ENCODE measurements at regions not wholly inside any gene's neighbourhood (a gene's known extent, or its start where the extent isn't known, plus 50 kb on each side); places are given as distances from the start of the nearest gene placed in this dataset.
A peak's percentile ranks its signal among the peaks of the same experiment; 100 is the strongest.
"Not testable (repeated sequence)": the region's sequence is repeated elsewhere in the genome, so short reads cannot be mapped to it uniquely, and the experiment has no call there.

DNA sequence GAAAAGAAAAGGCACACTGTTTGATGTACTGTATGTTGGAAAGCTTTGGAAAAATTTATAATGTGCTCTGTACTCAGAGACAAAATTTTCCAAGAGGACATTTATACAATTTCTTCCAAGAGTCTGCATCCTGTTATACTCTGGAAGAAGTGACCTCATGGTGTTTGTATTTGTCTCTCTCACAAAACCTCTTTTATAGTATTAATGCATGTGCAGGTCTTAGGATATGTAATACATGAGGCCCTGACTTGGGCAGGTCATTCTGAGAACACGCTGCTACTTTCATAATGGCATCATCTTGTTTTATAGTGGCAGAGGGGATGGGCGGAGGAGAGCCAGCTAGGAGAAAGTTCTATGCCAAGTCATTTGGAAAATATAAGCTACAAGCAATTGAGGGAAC lies 72.0 kb upstream of the P3H2 start:
- no peak for DNase-seq (ENCODE audit: low read depth)

DNA sequence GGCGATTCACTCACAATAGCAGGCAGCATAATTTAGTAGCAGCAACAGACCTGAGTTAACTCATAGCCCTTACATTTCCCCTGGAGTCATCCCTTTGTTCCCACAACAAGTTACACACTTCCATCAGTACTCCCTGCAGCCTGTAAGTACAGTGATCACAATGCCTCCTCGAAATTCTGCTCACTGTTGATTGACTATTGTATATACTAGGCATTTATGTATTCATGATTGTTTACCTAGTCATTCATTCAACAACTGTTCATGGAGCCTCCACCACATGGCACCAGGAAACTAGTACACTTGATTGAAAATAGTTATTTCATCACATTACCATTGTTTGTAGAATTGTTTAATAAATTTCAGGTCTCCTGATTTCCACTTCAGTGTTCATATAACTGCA lies 71.4 kb upstream of the P3H2 start:
- no peak for DNase-seq (ENCODE audit: low read depth)

DNA sequence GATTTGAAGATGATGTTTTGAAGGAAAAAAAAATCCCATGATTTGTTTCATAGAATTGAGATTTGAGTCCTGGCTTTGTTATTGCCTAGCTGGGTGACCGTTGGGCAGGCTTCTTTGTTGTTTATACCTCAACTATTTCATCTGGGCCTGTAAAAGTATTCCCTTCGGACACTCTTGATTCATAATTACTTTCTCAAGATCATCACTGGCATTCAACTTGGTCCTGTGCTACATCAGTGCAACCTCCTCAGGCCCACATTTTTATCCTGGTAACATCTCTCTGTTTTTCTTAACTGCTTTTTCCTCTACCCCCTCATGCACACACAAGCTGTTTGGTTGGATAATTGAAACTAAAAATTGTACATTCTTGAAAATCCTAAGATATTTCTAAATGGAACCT lies 67.5 kb upstream of the P3H2 start:
- DNase-seq (ENCODE audit: low read depth) = no peak

DNA sequence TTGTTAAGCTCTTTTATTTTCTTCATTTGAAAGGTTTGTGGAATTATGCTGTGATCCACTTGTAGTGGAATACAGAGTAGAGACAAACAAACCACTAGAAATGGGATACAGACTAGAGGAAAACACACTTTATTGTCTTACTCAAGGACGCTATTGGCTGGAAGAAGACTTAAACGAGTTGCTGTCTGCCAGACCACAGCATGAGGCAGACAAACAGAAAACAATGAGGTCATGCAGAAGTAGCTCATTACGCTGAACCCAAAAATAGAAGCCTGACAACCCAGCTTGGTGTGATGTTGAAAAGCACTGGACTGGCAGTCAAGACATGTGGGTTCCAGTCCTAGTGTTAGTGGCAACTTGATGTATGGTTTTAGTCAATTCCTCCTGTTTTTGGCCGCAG lies 62.4 kb upstream of the P3H2 start:
- peak; percentile 94 for DNase-seq (ENCODE audit: low read depth)

DNA sequence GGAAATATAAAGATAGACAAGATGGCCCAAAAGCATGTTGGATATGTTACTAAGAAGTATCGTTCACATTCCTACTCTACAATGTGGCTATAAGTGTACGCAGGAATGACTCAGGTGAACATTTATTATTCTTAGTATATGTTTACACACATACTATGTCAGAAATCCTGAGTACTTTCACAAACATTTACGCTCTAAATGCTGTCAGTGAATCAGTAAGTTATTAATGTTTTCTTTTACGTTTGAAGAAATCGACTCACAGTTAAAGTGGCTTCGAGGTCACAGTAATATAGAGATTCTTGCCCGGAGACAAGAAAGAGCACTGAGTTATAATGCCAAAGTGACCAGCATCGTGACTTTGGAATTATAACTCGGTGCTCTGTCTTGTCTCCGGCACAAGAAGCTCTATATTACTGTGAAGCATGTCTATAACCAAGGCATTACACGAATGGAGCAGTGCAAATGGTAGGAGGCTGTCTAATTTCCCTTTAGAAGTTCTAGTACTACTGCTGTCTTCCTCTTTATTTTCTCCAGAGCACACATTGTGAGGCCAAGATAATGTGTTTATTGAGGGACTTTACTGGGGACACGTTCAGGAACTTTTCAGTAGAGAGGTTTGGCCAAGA lies 61.8 kb upstream of the P3H2 start:
- no peak for DNase-seq (ENCODE audit: low read depth)

DNA sequence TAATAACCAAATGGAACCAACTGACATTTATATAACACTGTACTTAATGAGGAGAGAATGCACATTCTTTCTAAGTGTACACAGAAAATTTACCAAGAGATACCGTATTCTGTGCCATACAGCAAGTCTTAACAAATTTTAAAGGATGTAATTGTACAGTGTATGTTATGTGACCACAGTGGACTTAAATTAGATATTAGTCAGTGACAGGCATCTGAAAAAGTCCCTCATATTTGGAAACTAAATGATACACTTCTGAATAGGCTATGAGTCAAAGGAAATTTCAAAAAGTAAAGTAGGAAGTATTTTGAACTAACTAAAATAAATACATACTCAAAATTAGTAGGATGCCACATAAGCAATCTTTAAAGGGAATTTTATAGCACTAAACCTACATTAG lies 59.6 kb upstream of the P3H2 start:
- peak; percentile 35 for DNase-seq (ENCODE audit: low read depth)

DNA sequence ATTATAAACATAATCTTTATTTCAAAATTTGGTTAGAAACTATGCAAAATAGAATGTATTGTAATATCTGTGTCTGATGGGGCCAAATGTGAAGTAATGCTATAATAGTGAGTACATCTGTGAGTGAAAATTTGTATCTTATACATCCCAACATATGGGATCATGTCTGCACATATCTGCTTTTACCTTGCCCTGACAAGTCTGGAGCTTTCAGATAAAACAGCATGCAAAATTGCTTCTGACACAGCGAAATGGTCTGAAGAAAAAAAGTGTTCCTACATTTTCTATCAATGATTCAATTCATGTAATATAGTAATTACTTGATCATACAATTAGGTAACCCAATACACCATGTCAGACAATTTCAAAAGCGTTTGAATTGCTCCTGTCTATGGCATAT lies 58.1 kb upstream of the P3H2 start:
- no peak for DNase-seq (ENCODE audit: low read depth)

DNA sequence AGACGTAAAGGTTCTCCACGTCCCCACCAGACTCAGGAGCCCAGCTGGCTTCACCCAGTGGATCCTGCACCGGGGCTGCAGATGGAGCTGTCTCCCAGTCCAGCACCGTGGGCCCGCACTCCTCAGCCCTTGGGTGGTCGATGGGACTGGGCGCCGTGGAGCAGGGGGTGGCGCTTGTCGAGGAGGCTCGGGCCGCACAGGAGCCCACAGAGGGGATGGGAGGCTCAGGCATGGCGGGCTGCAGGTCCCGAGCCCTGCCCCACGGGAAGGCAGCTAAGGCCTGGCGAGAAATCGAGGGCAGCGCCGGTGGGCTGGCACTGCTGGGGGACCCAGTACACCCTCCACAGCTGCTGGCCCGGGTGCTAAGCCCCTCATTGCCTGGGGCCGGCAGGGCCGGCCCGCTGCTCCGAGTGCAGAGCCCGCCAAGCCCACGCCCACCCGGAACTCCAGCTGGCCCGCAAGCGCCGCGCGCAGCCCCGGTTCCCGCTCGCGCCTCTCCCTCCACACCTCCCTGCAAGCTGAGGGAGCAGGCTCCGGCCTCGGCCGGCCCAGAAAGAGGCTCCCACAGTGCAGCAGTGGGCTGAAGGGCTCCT lies 56.3 kb upstream of the P3H2 start:
- not testable (repeated sequence) for DNase-seq (ENCODE audit: low read depth)

DNA sequence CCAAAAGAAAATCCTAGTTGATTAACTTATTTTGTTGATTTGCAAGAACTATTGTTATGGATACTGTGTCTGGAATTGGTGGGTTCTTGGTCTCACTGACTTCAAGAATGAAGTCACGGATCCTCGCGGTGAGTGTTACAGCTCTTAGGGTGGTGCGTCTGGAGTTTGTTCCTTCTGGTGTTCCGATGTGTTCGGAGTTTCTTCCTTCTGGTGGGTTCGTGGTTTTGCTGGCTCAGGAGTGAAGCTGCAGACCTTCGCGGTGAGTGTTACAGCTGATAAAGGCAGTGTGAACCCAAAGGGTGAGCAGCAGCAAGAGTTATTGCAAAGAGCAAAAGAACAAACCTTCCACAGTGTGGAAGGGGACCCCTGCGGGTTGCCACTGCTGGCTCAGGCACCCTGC lies 55.4 kb upstream of the P3H2 start:
- DNase-seq (ENCODE audit: low read depth) = not testable (repeated sequence)

DNA sequence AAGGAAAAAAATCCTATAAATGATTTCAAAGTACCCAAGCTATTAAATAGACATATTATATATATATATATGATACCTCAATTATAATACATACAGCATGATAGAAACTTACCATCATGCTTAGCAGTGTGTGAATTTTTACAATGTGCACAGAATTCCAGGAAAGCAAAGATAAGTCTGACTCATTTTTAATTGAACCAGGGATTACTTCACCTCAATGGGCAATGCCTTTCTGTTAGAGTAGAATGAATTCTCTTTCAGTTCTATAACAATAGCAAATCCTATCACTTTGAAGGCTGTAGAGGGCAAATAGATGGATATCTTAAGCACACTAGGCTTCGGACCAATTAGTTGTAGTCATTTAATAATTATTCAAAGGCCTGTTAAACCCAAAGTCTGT lies 54.8 kb upstream of the P3H2 start:
- DNase-seq (ENCODE audit: low read depth) = no peak

DNA sequence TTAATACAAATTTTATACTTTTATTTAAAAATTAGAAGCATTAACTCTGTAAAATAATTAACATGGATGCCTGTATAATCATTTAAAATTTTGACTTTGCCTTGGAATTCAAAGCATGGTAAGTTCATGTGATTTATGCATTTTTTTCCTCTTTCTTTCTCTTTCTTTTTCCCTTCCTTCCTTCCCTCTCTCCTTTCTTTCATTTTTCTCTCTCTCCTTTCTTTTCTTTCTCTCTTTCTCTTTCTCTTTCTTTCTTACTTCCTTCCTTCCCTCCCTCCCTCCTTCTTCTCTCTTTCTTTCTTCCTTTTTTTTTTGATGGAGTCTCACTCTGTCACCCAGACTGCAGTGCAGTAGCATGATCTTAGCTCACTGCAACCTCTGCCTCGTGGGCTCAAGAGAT lies 53.8 kb upstream of the P3H2 start:
- DNase-seq (ENCODE audit: low read depth) = no peak

DNA sequence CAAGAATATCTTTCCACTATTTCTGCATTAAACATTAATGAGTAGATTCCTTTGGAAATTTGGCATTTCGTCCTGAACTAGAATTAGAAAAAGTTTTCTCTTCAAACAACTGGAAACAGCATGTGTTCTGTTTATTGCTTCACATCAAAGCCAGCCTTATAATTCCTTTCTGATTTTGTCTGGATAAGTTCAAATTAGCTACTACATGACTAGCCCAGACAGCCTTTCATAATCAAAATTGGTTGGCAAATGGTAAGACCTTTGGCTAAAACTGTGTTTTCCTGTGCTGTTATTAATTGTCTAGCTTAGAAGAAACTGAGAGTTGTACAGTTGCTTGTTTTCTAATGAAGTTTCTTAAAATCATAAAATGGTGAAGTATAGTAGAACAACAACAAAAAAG lies 52.7 kb upstream of the P3H2 start:
- DNase-seq (ENCODE audit: low read depth) = no peak

DNA sequence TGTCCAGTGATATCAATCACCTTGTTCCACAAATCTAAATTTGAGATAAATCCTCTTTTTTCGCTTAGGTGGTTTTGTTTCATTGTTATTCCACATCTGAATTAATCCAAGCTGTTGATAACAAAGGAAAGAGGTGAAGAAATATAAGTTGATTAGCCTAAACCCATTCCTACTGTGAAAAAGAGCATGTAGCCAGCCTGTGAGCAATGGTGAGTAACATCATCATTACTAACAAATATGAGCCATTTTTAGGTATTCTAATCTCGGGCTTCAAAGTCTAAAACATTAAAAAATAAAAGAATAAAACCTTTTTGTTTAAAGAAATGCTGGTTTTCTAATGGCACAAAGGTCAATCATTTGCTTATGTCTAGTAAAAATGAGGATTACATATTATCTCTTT lies 52.1 kb upstream of the P3H2 start:
- no peak for DNase-seq (ENCODE audit: low read depth)
